GM19372 (cell line): ENCODE measurements at regions not wholly inside any gene's neighbourhood (a gene's known extent, or its start where the extent isn't known, plus 50 kb on each side); places are given as distances from the start of the nearest gene placed in this dataset.
"Not testable (repeated sequence)": the region's sequence is repeated elsewhere in the genome, so short reads cannot be mapped to it uniquely, and the experiment has no call there.

ENCODE experiments used
- ATAC-seq: cut with Tn5 transposase; IDR thresholded peaks from one replicate; pipeline ENCODE4 v1.9.1; 2021; ENCODE audit warnings: mild to moderate bottlenecking, low read depth, moderate library complexity; ENCODE audit not compliant: unreplicated experiment

GRCh38 chr5:92962752-92963151, 618.3 kb downstream of the NR2F1-AS1 start:
- no peak for ATAC-seq

- no peak for ATAC-seq
Measured at GRCh38 chr5:92956886-92957285, 624.1 kb downstream of the NR2F1-AS1 start.

- ATAC-seq, result no peak
Measured at GRCh38 chr5:92952243-92952642, 628.8 kb downstream of the NR2F1-AS1 start.

GRCh38 chr5:92951746-92952145, 629.3 kb downstream of the NR2F1-AS1 start:
- no peak for ATAC-seq

GRCh38 chr5:92946546-92946945, 634.5 kb downstream of the NR2F1-AS1 start:
- no peak for ATAC-seq

- no peak for ATAC-seq
Measured at GRCh38 chr5:92945605-92946097, 635.4 kb downstream of the NR2F1-AS1 start.

- ATAC-seq, result no peak
Measured at GRCh38 chr5:92944903-92945604, 636.0 kb downstream of the NR2F1-AS1 start.

GRCh38 chr5:92944337-92944736, 636.7 kb downstream of the NR2F1-AS1 start:
- ATAC-seq, result no peak

- no peak for ATAC-seq
Measured at GRCh38 chr5:92942762-92943161, 638.3 kb downstream of the NR2F1-AS1 start.

GRCh38 chr5:92941806-92942205, 639.2 kb downstream of the NR2F1-AS1 start:
- ATAC-seq, result no peak

- ATAC-seq, result no peak
Measured at GRCh38 chr5:92939428-92939827, 641.6 kb downstream of the NR2F1-AS1 start.

- ATAC-seq, result not testable (repeated sequence)
Measured at GRCh38 chr5:92937396-92937795, 643.6 kb downstream of the NR2F1-AS1 start.

- no peak for ATAC-seq
Measured at GRCh38 chr5:92930057-92930456, 651.0 kb downstream of the NR2F1-AS1 start.

GRCh38 chr5:92927291-92927778, 653.7 kb downstream of the NR2F1-AS1 start:
- no peak for ATAC-seq

GRCh38 chr5:92923885-92924284, 657.1 kb downstream of the NR2F1-AS1 start:
- no peak for ATAC-seq

GRCh38 chr5:92922231-92922967, 658.6 kb downstream of the NR2F1-AS1 start:
- no peak for ATAC-seq

GRCh38 chr5:92917044-92917443, 664.0 kb downstream of the NR2F1-AS1 start:
- no peak for ATAC-seq

- no peak for ATAC-seq
Measured at GRCh38 chr5:92916036-92916435, 665.0 kb downstream of the NR2F1-AS1 start.

GRCh38 chr5:92912283-92912682, 668.7 kb downstream of the NR2F1-AS1 start:
- ATAC-seq, result no peak

GRCh38 chr5:92911851-92912250, 669.2 kb downstream of the NR2F1-AS1 start:
- ATAC-seq, result no peak

- ATAC-seq, result no peak
Measured at GRCh38 chr5:92911293-92911692, 669.7 kb downstream of the NR2F1-AS1 start.

- ATAC-seq, result no peak
Measured at GRCh38 chr5:92909602-92909962, 671.4 kb downstream of the NR2F1-AS1 start.
